Smooth muscle cell (in vitro differentiated cells): ENCODE measurements at regions not wholly inside any gene's neighbourhood (a gene's known extent, or its start where the extent isn't known, plus 50 kb on each side); places are given as distances from the start of the nearest gene placed in this dataset.

ENCODE experiments used
- DNase-seq: peaks from one replicate; lab custom pipeline; 2025; ENCODE audit not compliant: unreplicated experiment; lab: John Stamatoyannopoulos, UW
- H2AFZ ChIP-seq: fragments of 200-600 bp; sonication (generic); 2 replicates; pipeline ENCODE4 v1.6.0; 2016; ENCODE audit warnings: antibody characterized with exemption, low read depth, mild to moderate bottlenecking
- H3F3A ChIP-seq: fragments of 200-600 bp; sonication (generic); 2 replicates; pipeline ENCODE4 v1.6.0; 2017; ENCODE audit warnings: antibody characterized with exemption, low read depth
- H3K27ac ChIP-seq: fragments of 200-600 bp; sonication (generic); 2 replicates; pipeline ENCODE4 v1.5.1; 2016; ENCODE audit warnings: low read depth, mild to moderate bottlenecking
- H3K27me3 ChIP-seq: fragments of 200-600 bp; sonication (generic); 2 replicates; pipeline ENCODE4 v1.6.1; 2016; ENCODE audit warnings: low read depth, mild to moderate bottlenecking
- H3K36me3 ChIP-seq: fragments of 200-600 bp; sonication (generic); 2 replicates; pipeline ENCODE4 v1.5.1; 2016; ENCODE audit warnings: low read depth
- H3K4me1 ChIP-seq: fragments of 200-600 bp; sonication (generic); 2 replicates; pipeline ENCODE4 v1.5.1; 2016; ENCODE audit warnings: low read depth
- H3K4me2 ChIP-seq: fragments of 200-600 bp; sonication (generic); 2 replicates; pipeline ENCODE4 v1.6.0; 2016; ENCODE audit warnings: mild to moderate bottlenecking
- H3K4me3 ChIP-seq: fragments of 200-600 bp; sonication (generic); 2 replicates; pipeline ENCODE4 v1.5.1; 2016; ENCODE audit warnings: mild to moderate bottlenecking
- H3K79me2 ChIP-seq: fragments of 200-600 bp; sonication (generic); 2 replicates; pipeline ENCODE4 v1.6.0; 2016; ENCODE audit warnings: low read depth, mild to moderate bottlenecking
- H3K9ac ChIP-seq: fragments of 200-600 bp; sonication (generic); 2 replicates; pipeline ENCODE4 v1.6.0; 2016; ENCODE audit warnings: low read depth
- H3K9me3 ChIP-seq: fragments of 200-600 bp; sonication (generic); replicated peaks from 2 replicates; pipeline ENCODE4 v1.5.1; 2016; ENCODE audit warnings: low read depth
- H4K20me1 ChIP-seq: fragments of 200-600 bp; sonication (generic); 2 replicates; pipeline ENCODE4 v1.6.0; 2016; ENCODE audit warnings: low read depth
- WGBS: methylation state at CpG from one replicate; pipeline ENCODE4 v1.1.7; 2016; ENCODE audit warnings: low lambda C conversion rate; 5-methylcytosine and 5-hydroxymethylcytosine counted together
- TF ChIP-seq, protein P1 (sequence below): fragments of 200-600 bp; sonication (generic); IDR thresholded peaks from 2 replicates; pipeline ENCODE4 v1.5.1; 2017; ENCODE audit warnings: borderline replicate concordance, mild to moderate bottlenecking, antibody characterized with exemption; ENCODE audit not compliant: insufficient read depth, poor library complexity, severe bottlenecking

- no peaks in the 10 kb centered on the region for H3F3A ChIP-seq
- 93% methylated on average over 5 of the region's 5 CpGs for WGBS
- H3K27me3 ChIP-seq: no peaks in the 10 kb centered on the region
- no peaks in the 10 kb centered on the region for H4K20me1 ChIP-seq
- no peak overlapping the region for H3K9ac ChIP-seq
- no peak overlapping the region for H2AFZ ChIP-seq
- H3K4me1 ChIP-seq: peaks cover 3% of the 10 kb centered on the region
- DNase-seq: no peak
- no peak overlapping the region for H3K4me2 ChIP-seq
- no peak overlapping the region for H3K27ac ChIP-seq
- H3K4me3 ChIP-seq: no peak overlapping the region
- TF ChIP-seq, protein P1, sequence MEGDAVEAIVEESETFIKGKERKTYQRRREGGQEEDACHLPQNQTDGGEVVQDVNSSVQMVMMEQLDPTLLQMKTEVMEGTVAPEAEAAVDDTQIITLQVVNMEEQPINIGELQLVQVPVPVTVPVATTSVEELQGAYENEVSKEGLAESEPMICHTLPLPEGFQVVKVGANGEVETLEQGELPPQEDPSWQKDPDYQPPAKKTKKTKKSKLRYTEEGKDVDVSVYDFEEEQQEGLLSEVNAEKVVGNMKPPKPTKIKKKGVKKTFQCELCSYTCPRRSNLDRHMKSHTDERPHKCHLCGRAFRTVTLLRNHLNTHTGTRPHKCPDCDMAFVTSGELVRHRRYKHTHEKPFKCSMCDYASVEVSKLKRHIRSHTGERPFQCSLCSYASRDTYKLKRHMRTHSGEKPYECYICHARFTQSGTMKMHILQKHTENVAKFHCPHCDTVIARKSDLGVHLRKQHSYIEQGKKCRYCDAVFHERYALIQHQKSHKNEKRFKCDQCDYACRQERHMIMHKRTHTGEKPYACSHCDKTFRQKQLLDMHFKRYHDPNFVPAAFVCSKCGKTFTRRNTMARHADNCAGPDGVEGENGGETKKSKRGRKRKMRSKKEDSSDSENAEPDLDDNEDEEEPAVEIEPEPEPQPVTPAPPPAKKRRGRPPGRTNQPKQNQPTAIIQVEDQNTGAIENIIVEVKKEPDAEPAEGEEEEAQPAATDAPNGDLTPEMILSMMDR: no peak
- no peaks in the 10 kb centered on the region for H3K36me3 ChIP-seq
- H3K79me2 ChIP-seq: no peaks in the 10 kb centered on the region
- H3K9me3 ChIP-seq: no peaks in the 10 kb centered on the region
Observed at GRCh38 chr4:10734697-10735096, 50.1 kb upstream of the CLNK start.
